Ishikawa (cell line): ENCODE measurements at regions not wholly inside any gene's neighbourhood (a gene's known extent, or its start where the extent isn't known, plus 50 kb on each side); places are given as distances from the start of the nearest gene placed in this dataset.

Experiments used
- CEBPB ChIP-seq: IDR thresholded peaks from 2 replicates; pipeline ENCODE4 v1.6.1; 2012
- CREB1 ChIP-seq: IDR thresholded peaks from 2 replicates; pipeline ENCODE4 v1.6.1; 2012; ENCODE audit warnings: low read depth
- EGR1 ChIP-seq: IDR thresholded peaks from 2 replicates; pipeline ENCODE4 v1.6.1; 2012
- EP300 ChIP-seq: IDR thresholded peaks from 2 replicates; pipeline ENCODE4 v1.6.1; 2012; ENCODE audit warnings: borderline replicate concordance
- FOXM1 ChIP-seq: IDR thresholded peaks from 2 replicates; pipeline ENCODE4 v1.6.1; 2012; ENCODE audit warnings: low read depth, borderline replicate concordance
- MAX ChIP-seq: IDR thresholded peaks from 2 replicates; pipeline ENCODE4 v1.6.1; 2012
- NFIC ChIP-seq: IDR thresholded peaks from 2 replicates; pipeline ENCODE4 v1.6.1; 2012
- RAD21 ChIP-seq: IDR thresholded peaks from 2 replicates; pipeline ENCODE4 v1.6.1; 2012; ENCODE audit warnings: low read depth
- REST ChIP-seq: IDR thresholded peaks from 2 replicates; pipeline ENCODE4 v1.6.1; 2012; ENCODE audit warnings: low read depth, mild to moderate bottlenecking
- TAF1 ChIP-seq: IDR thresholded peaks from 2 replicates; pipeline ENCODE4 v1.6.1; 2012; ENCODE audit warnings: low read depth, mild to moderate bottlenecking
- YY1 ChIP-seq: IDR thresholded peaks from 2 replicates; pipeline ENCODE4 v1.6.1; 2012; ENCODE audit warnings: low read depth
- ZBTB7A ChIP-seq: IDR thresholded peaks from 2 replicates; pipeline ENCODE4 v1.6.1; 2012; ENCODE audit warnings: low read depth

GRCh38 chr3:72054976-72055375 is 270.0 kb upstream of the PROK2 start:
- TF ChIP-seq EP300 (no peak), TAF1 (no peak), REST (no peak), CEBPB (no peak), RAD21 (no peak), YY1 (no peak), NFIC (no peak), MAX (no peak), FOXM1 (no peak), ZBTB7A (no peak), EGR1 (no peak), CREB1 (no peak)
